ENCODE measurements at regions not wholly inside any gene's neighbourhood (a gene's known extent, or its start where the extent isn't known, plus 50 kb on each side); places are given as distances from the start of the nearest gene placed in this dataset.

DNA sequence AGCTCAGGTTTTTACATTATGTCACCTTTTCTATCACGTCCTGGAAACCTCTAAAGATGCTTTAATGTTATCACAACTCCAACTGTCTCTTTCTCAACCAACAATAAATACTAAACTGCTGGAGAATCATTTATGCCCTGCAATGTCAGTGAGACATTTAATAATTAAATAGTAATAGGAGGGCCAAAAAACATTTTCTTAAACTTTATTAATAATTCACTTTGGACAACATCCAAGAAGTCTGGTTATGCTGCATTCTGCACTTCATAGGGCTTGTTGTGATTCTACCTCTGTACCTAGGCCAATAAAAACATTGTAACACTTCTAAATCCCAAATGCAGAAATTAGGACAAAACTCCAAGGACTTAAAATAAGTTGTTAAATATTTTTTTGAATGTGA lies 420.4 kb upstream of the LRRTM1 start:
- no peak for TF ChIP-seq POLR2A (IDR thresholded peaks at IDR 0.05)
- TF ChIP-seq, protein P1, sequence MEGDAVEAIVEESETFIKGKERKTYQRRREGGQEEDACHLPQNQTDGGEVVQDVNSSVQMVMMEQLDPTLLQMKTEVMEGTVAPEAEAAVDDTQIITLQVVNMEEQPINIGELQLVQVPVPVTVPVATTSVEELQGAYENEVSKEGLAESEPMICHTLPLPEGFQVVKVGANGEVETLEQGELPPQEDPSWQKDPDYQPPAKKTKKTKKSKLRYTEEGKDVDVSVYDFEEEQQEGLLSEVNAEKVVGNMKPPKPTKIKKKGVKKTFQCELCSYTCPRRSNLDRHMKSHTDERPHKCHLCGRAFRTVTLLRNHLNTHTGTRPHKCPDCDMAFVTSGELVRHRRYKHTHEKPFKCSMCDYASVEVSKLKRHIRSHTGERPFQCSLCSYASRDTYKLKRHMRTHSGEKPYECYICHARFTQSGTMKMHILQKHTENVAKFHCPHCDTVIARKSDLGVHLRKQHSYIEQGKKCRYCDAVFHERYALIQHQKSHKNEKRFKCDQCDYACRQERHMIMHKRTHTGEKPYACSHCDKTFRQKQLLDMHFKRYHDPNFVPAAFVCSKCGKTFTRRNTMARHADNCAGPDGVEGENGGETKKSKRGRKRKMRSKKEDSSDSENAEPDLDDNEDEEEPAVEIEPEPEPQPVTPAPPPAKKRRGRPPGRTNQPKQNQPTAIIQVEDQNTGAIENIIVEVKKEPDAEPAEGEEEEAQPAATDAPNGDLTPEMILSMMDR (IDR thresholded peaks at IDR 0.05), result no peak

Data from heart left ventricle (tissue), 13 donors.